ENCODE measurements at regions not wholly inside any gene's neighbourhood (a gene's known extent, or its start where the extent isn't known, plus 50 kb on each side); places are given as distances from the start of the nearest gene placed in this dataset.

DNA sequence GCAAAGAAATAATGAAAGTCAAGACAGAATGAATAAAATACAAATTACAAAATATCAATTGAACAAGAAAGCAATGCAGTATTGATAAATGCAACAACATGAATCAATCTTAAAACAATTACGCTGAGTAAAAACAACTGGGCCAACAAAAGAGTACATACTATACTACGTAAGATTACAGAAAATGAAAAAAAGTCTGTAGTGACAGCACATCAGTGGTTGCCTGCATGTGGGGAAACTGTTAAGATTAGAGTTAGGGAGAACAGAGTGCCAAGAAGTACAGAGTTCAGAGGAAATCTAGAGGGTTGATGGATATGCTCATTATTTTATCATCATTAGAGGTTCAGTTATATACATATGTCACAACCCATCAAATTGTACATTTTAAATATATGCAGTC lies 706.6 kb upstream of the ACO1 start:
- Histone ChIP-seq H3K9me2 (replicated peaks; ENCODE audit: insufficient read depth, low read length) (no peaks in the 10 kb centered on the region), H2AFZ (ENCODE audit: low read length) (no peak overlapping the region), H3F3A (ENCODE audit: insufficient read depth, low read length) (no peaks in the 10 kb centered on the region), H3K9ac (ENCODE audit: low read length) (no peak overlapping the region), H3K27me3 (replicated peaks; ENCODE audit: insufficient read depth, low read length) (no peaks in the 10 kb centered on the region), H3K36me3 (replicated peaks; ENCODE audit: insufficient read depth, low read length) (no peaks in the 10 kb centered on the region), H3K4me1 (ENCODE audit: low read length) (no peaks in the 10 kb centered on the region), H3K4me3 (ENCODE audit: low read length) (no peak overlapping the region), H3K9me3 (replicated peaks; ENCODE audit: insufficient read depth, low read length) (no peaks in the 10 kb centered on the region), H3K79me2 (ENCODE audit: low read length) (no peaks in the 10 kb centered on the region), H3K4me2 (ENCODE audit: low read depth, low read length) (no peak overlapping the region), H3K27ac (ENCODE audit: low read length) (no peak overlapping the region), H4K20me1 (ENCODE audit: insufficient read depth, low read length) (no peaks in the 10 kb centered on the region)
- no peak for DNase-seq
- no peak for TF ChIP-seq EZH2 (optimal IDR thresholded peaks at IDR 0.05; ENCODE audit: low read depth, low read length)
- TF ChIP-seq EZH2phosphoT487 (IDR thresholded peaks at IDR 0.05; ENCODE audit: low read length): no peak
- TF ChIP-seq, protein P1, sequence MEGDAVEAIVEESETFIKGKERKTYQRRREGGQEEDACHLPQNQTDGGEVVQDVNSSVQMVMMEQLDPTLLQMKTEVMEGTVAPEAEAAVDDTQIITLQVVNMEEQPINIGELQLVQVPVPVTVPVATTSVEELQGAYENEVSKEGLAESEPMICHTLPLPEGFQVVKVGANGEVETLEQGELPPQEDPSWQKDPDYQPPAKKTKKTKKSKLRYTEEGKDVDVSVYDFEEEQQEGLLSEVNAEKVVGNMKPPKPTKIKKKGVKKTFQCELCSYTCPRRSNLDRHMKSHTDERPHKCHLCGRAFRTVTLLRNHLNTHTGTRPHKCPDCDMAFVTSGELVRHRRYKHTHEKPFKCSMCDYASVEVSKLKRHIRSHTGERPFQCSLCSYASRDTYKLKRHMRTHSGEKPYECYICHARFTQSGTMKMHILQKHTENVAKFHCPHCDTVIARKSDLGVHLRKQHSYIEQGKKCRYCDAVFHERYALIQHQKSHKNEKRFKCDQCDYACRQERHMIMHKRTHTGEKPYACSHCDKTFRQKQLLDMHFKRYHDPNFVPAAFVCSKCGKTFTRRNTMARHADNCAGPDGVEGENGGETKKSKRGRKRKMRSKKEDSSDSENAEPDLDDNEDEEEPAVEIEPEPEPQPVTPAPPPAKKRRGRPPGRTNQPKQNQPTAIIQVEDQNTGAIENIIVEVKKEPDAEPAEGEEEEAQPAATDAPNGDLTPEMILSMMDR (IDR thresholded peaks at IDR 0.05; ENCODE audit: low read length): no peak

DNA sequence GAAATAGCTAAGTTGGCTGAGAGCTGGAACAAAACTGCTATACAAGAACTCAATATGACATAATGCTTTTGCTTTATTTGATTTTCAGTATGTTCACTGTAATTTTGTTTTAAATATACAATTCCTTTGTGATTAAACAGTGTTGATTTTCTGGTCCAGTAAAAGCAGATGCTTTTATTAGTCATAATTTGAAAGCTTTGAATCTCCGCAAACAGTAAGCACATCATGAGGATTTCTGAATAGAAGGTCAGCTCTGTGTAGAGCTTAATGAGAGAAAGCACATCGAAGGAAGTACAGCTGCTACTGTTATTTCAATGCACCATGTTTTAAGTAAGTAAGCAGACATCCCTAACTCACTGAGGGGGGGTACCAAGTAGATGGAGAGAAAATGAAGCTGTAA lies 701.3 kb upstream of the ACO1 start:
- H3K9ac ChIP-seq (ENCODE audit: low read length): no peak overlapping the region
- H3F3A ChIP-seq (ENCODE audit: insufficient read depth, low read length): no peaks in the 10 kb centered on the region
- H3K79me2 ChIP-seq (ENCODE audit: low read length): no peaks in the 10 kb centered on the region
- no peak for TF ChIP-seq EZH2 (optimal IDR thresholded peaks at IDR 0.05; ENCODE audit: low read depth, low read length)
- no peak for TF ChIP-seq EZH2phosphoT487 (IDR thresholded peaks at IDR 0.05; ENCODE audit: low read length)
- TF ChIP-seq, protein P1 (IDR thresholded peaks at IDR 0.05; ENCODE audit: low read length): no peak
- H3K4me3 ChIP-seq (ENCODE audit: low read length): no peak overlapping the region
- no peaks in the 10 kb centered on the region for H3K9me3 ChIP-seq (replicated peaks; ENCODE audit: insufficient read depth, low read length)
- no peaks in the 10 kb centered on the region for H3K27me3 ChIP-seq (replicated peaks; ENCODE audit: insufficient read depth, low read length)
- no peak overlapping the region for H2AFZ ChIP-seq (ENCODE audit: low read length)
- no peaks in the 10 kb centered on the region for H3K4me1 ChIP-seq (ENCODE audit: low read length)
- H3K4me2 ChIP-seq (ENCODE audit: low read depth, low read length): no peak overlapping the region
- H3K27ac ChIP-seq (ENCODE audit: low read length): no peak overlapping the region
- H3K36me3 ChIP-seq (replicated peaks; ENCODE audit: insufficient read depth, low read length): no peaks in the 10 kb centered on the region
- no peaks in the 10 kb centered on the region for H3K9me2 ChIP-seq (replicated peaks; ENCODE audit: insufficient read depth, low read length)
- H4K20me1 ChIP-seq (ENCODE audit: insufficient read depth, low read length): no peaks in the 10 kb centered on the region
- no peak for DNase-seq

DNA sequence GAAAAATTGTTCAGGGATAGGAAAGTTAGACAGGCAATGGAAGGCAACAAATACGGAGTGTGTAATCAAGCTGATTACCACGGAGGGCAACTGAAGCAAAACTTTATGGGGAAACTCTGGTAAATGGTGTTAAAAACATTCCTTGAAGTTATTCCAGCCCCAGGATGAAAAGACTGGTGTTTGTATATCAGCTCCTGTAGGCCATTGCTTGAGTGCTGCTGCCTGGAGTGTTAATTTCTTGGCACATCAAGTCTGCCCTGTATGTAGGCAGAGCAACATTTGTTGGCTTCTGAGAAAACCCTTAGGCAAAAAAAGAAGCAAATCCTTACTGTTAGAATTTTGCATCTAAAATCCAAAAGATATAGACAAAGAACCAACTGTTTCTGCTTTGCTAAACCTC lies 686.5 kb upstream of the ACO1 start:
- no peaks in the 10 kb centered on the region for H3K36me3 ChIP-seq (replicated peaks; ENCODE audit: insufficient read depth, low read length)
- no peaks in the 10 kb centered on the region for H3K79me2 ChIP-seq (ENCODE audit: low read length)
- no peak for DNase-seq
- no peak overlapping the region for H3K27ac ChIP-seq (ENCODE audit: low read length)
- H3K9me2 ChIP-seq (replicated peaks; ENCODE audit: insufficient read depth, low read length): no peaks in the 10 kb centered on the region
- no peak overlapping the region for H3K4me2 ChIP-seq (ENCODE audit: low read depth, low read length)
- H3F3A ChIP-seq (ENCODE audit: insufficient read depth, low read length): no peaks in the 10 kb centered on the region
- TF ChIP-seq, protein P1 (IDR thresholded peaks at IDR 0.05; ENCODE audit: low read length): no peak
- TF ChIP-seq EZH2 (optimal IDR thresholded peaks at IDR 0.05; ENCODE audit: low read depth, low read length): no peak
- TF ChIP-seq EZH2phosphoT487 (IDR thresholded peaks at IDR 0.05; ENCODE audit: low read length): no peak
- no peaks in the 10 kb centered on the region for H3K9me3 ChIP-seq (replicated peaks; ENCODE audit: insufficient read depth, low read length)
- H2AFZ ChIP-seq (ENCODE audit: low read length): no peak overlapping the region
- no peaks in the 10 kb centered on the region for H4K20me1 ChIP-seq (ENCODE audit: insufficient read depth, low read length)
- no peaks in the 10 kb centered on the region for H3K27me3 ChIP-seq (replicated peaks; ENCODE audit: insufficient read depth, low read length)
- H3K4me3 ChIP-seq (ENCODE audit: low read length): no peak overlapping the region
- no peaks in the 10 kb centered on the region for H3K4me1 ChIP-seq (ENCODE audit: low read length)
- H3K9ac ChIP-seq (ENCODE audit: low read length): no peak overlapping the region
